ENCODE measurements at regions not wholly inside any gene's neighbourhood (a gene's known extent, or its start where the extent isn't known, plus 50 kb on each side); places are given as distances from the start of the nearest gene placed in this dataset.
A peak's percentile ranks its signal among the peaks of the same experiment; 100 is the strongest.

GRCh38 chr5:90279091-90279490, 130.5 kb downstream of the CETN3 start:
- no peak overlapping the region for H3K18ac ChIP-seq (ENCODE audit: low read length)
- H3K36me3 ChIP-seq (replicated peaks in 1 of 2; ENCODE audit: control insufficient read depth in 2 of 2, insufficient read depth in 2 of 2, low read length in 2 of 2) = no peaks in the 10 kb centered on the region
- H2BK120ac ChIP-seq (ENCODE audit: low read depth, low read length) = no peak overlapping the region
- H3K27ac ChIP-seq (replicated peaks; ENCODE audit: low read length) = no peak overlapping the region
- no peak overlapping the region for H2BK5ac ChIP-seq (ENCODE audit: low read length)
- no peak overlapping the region for H4K91ac ChIP-seq (ENCODE audit: low read depth, low read length, poor library complexity)
- no peaks in the 10 kb centered on the region for H3K79me1 ChIP-seq (ENCODE audit: low read depth, low read length)
- H3K4me3 ChIP-seq (ENCODE audit: low read length in 2 of 2) = no peak overlapping the region
- H3K14ac ChIP-seq (ENCODE audit: low read length) = no peak overlapping the region
- no CpG with 5 or more reads among the region's 3 CpGs for WGBS, 2 donors (ENCODE audit: extremely low coverage in 2 of 2, insufficient read length in 2 of 2, insufficient replicate concordance in 1 of 2)
- no peak overlapping the region for H3K4ac ChIP-seq (ENCODE audit: low read length)
- no peak overlapping the region for H2BK15ac ChIP-seq (ENCODE audit: low read length)
- no peak overlapping the region for H2AK5ac ChIP-seq (ENCODE audit: low read depth, low read length)
- H4K8ac ChIP-seq (ENCODE audit: low read depth, low read length) = no peak overlapping the region
- no peak overlapping the region for H3K4me2 ChIP-seq (ENCODE audit: insufficient read depth, low read length, poor library complexity, severe bottlenecking)
- no peak overlapping the region for H2BK12ac ChIP-seq (ENCODE audit: low read length)
- no peaks in the 10 kb centered on the region for H3K27me3 ChIP-seq (ENCODE audit: control insufficient read depth in 3 of 3, insufficient read depth in 3 of 3, low read depth in 1 of 3, low read length in 3 of 3)
- H3K23ac ChIP-seq (ENCODE audit: low read depth, low read length, poor library complexity) = no peak overlapping the region
- no peaks in the 10 kb centered on the region for H3K9me3 ChIP-seq (replicated peaks in 1 of 2; ENCODE audit: control insufficient read depth in 2 of 2, insufficient read depth in 1 of 2, low read depth in 1 of 2, low read length in 2 of 2)
- no peak overlapping the region for H2AFZ ChIP-seq (ENCODE audit: low read length)
- H3K4me1 ChIP-seq (ENCODE audit: control insufficient read depth in 2 of 2, insufficient read depth in 1 of 2, low read depth in 1 of 2, low read length in 2 of 2) = no peaks in the 10 kb centered on the region
- no peak for DNase-seq (ENCODE audit: low spot score)
- no peak overlapping the region for H3K9ac ChIP-seq (ENCODE audit: low read depth, low read length, poor library complexity)

GRCh38 chr5:90274216-90274615, 135.3 kb downstream of the CETN3 start:
- H2BK5ac ChIP-seq (ENCODE audit: low read length) = no peak overlapping the region
- H2BK15ac ChIP-seq (ENCODE audit: low read length) = no peak overlapping the region
- H3K4me1 ChIP-seq (ENCODE audit: control insufficient read depth in 2 of 2, insufficient read depth in 1 of 2, low read depth in 1 of 2, low read length in 2 of 2) = no peaks in the 10 kb centered on the region
- no peak overlapping the region for H3K18ac ChIP-seq (ENCODE audit: low read length)
- H3K4ac ChIP-seq (ENCODE audit: low read length) = no peak overlapping the region
- no peak overlapping the region for H2AFZ ChIP-seq (ENCODE audit: low read length)
- H2AK5ac ChIP-seq (ENCODE audit: low read depth, low read length) = no peak overlapping the region
- H3K23ac ChIP-seq (ENCODE audit: low read depth, low read length, poor library complexity) = no peak overlapping the region
- no peaks in the 10 kb centered on the region for H3K79me1 ChIP-seq (ENCODE audit: low read depth, low read length)
- no peak overlapping the region for H4K8ac ChIP-seq (ENCODE audit: low read depth, low read length)
- no peak overlapping the region for H3K4me2 ChIP-seq (ENCODE audit: insufficient read depth, low read length, poor library complexity, severe bottlenecking)
- H3K4me3 ChIP-seq (ENCODE audit: low read length in 2 of 2) = no peak overlapping the region
- H3K9ac ChIP-seq (ENCODE audit: low read depth, low read length, poor library complexity) = no peak overlapping the region
- no peaks in the 10 kb centered on the region for H3K9me3 ChIP-seq (replicated peaks in 1 of 2; ENCODE audit: control insufficient read depth in 2 of 2, insufficient read depth in 1 of 2, low read depth in 1 of 2, low read length in 2 of 2)
- no peak overlapping the region for H2BK120ac ChIP-seq (ENCODE audit: low read depth, low read length)
- H4K91ac ChIP-seq (ENCODE audit: low read depth, low read length, poor library complexity) = no peak overlapping the region
- no peak for DNase-seq (ENCODE audit: low spot score)
- H3K14ac ChIP-seq (ENCODE audit: low read length) = no peak overlapping the region
- no peaks in the 10 kb centered on the region for H3K27me3 ChIP-seq (ENCODE audit: control insufficient read depth in 3 of 3, insufficient read depth in 3 of 3, low read depth in 1 of 3, low read length in 3 of 3)
- H3K36me3 ChIP-seq (replicated peaks in 1 of 2; ENCODE audit: control insufficient read depth in 2 of 2, insufficient read depth in 2 of 2, low read length in 2 of 2) = no peaks in the 10 kb centered on the region
- no peak overlapping the region for H2BK12ac ChIP-seq (ENCODE audit: low read length)
- no peak overlapping the region for H3K27ac ChIP-seq (replicated peaks; ENCODE audit: low read length)
- WGBS, 2 donors (ENCODE audit: extremely low coverage in 2 of 2, insufficient read length in 2 of 2, insufficient replicate concordance in 1 of 2) = no CpG with 5 or more reads among the region's 2 CpGs

GRCh38 chr5:90267646-90268045, 141.9 kb downstream of the CETN3 start:
- no peak overlapping the region for H2BK120ac ChIP-seq (ENCODE audit: low read depth, low read length)
- H3K9ac ChIP-seq (ENCODE audit: low read depth, low read length, poor library complexity) = no peak overlapping the region
- WGBS, 2 donors (ENCODE audit: extremely low coverage in 2 of 2, insufficient read length in 2 of 2, insufficient replicate concordance in 1 of 2) = no CpG with 5 or more reads among the region's 8 CpGs
- no peaks in the 10 kb centered on the region for H3K9me3 ChIP-seq (replicated peaks in 1 of 2; ENCODE audit: control insufficient read depth in 2 of 2, insufficient read depth in 1 of 2, low read depth in 1 of 2, low read length in 2 of 2)
- no peak overlapping the region for H3K4me2 ChIP-seq (ENCODE audit: insufficient read depth, low read length, poor library complexity, severe bottlenecking)
- DNase-seq (ENCODE audit: low spot score) = no peak
- peaks cover 4% of the 10 kb centered on the region in 2 donors for H3K4me1 ChIP-seq (ENCODE audit: control insufficient read depth in 2 of 2, insufficient read depth in 1 of 2, low read depth in 1 of 2, low read length in 2 of 2)
- no peak overlapping the region for H4K91ac ChIP-seq (ENCODE audit: low read depth, low read length, poor library complexity)
- no peak overlapping the region for H3K27ac ChIP-seq (replicated peaks; ENCODE audit: low read length)
- H2BK5ac ChIP-seq (ENCODE audit: low read length) = no peak overlapping the region
- H3K23ac ChIP-seq (ENCODE audit: low read depth, low read length, poor library complexity) = no peak overlapping the region
- no peak overlapping the region for H2BK12ac ChIP-seq (ENCODE audit: low read length)
- H3K36me3 ChIP-seq (replicated peaks in 1 of 2; ENCODE audit: control insufficient read depth in 2 of 2, insufficient read depth in 2 of 2, low read length in 2 of 2) = no peaks in the 10 kb centered on the region
- no peak overlapping the region for H4K8ac ChIP-seq (ENCODE audit: low read depth, low read length)
- H3K4me3 ChIP-seq (ENCODE audit: low read length in 2 of 2) = no peak overlapping the region
- no peak overlapping the region for H2AK5ac ChIP-seq (ENCODE audit: low read depth, low read length)
- H3K18ac ChIP-seq (ENCODE audit: low read length) = no peak overlapping the region
- H3K27me3 ChIP-seq (ENCODE audit: control insufficient read depth in 3 of 3, insufficient read depth in 3 of 3, low read depth in 1 of 3, low read length in 3 of 3) = no peaks in the 10 kb centered on the region
- no peak overlapping the region for H2BK15ac ChIP-seq (ENCODE audit: low read length)
- no peaks in the 10 kb centered on the region for H3K79me1 ChIP-seq (ENCODE audit: low read depth, low read length)
- no peak overlapping the region for H2AFZ ChIP-seq (ENCODE audit: low read length)
- no peak overlapping the region for H3K4ac ChIP-seq (ENCODE audit: low read length)
- no peak overlapping the region for H3K14ac ChIP-seq (ENCODE audit: low read length)

- H2AK5ac ChIP-seq (ENCODE audit: low read depth, low read length) = no peak overlapping the region
- no peak overlapping the region for H2BK15ac ChIP-seq (ENCODE audit: low read length)
- H3K18ac ChIP-seq (ENCODE audit: low read length) = no peak overlapping the region
- no peak overlapping the region for H3K4me2 ChIP-seq (ENCODE audit: insufficient read depth, low read length, poor library complexity, severe bottlenecking)
- H3K27me3 ChIP-seq (ENCODE audit: control insufficient read depth in 3 of 3, insufficient read depth in 3 of 3, low read depth in 1 of 3, low read length in 3 of 3) = no peaks in the 10 kb centered on the region
- H3K27ac ChIP-seq (replicated peaks; ENCODE audit: low read length) = no peak overlapping the region
- no peaks in the 10 kb centered on the region for H3K79me1 ChIP-seq (ENCODE audit: low read depth, low read length)
- DNase-seq (ENCODE audit: low spot score) = no peak
- peak overlapping the region; percentile 18 for H2AFZ ChIP-seq (ENCODE audit: low read length)
- WGBS, 2 donors (ENCODE audit: extremely low coverage in 2 of 2, insufficient read length in 2 of 2, insufficient replicate concordance in 1 of 2) = no CpG with 5 or more reads among the region's 1 CpG
- no peak overlapping the region for H4K8ac ChIP-seq (ENCODE audit: low read depth, low read length)
- no peaks in the 10 kb centered on the region for H3K36me3 ChIP-seq (replicated peaks in 1 of 2; ENCODE audit: control insufficient read depth in 2 of 2, insufficient read depth in 2 of 2, low read length in 2 of 2)
- peaks cover 4% of the 10 kb centered on the region in 2 donors for H3K4me1 ChIP-seq (ENCODE audit: control insufficient read depth in 2 of 2, insufficient read depth in 1 of 2, low read depth in 1 of 2, low read length in 2 of 2)
- H3K14ac ChIP-seq (ENCODE audit: low read length) = no peak overlapping the region
- no peak overlapping the region for H3K4ac ChIP-seq (ENCODE audit: low read length)
- no peak overlapping the region for H2BK5ac ChIP-seq (ENCODE audit: low read length)
- H3K9me3 ChIP-seq (replicated peaks in 1 of 2; ENCODE audit: control insufficient read depth in 2 of 2, insufficient read depth in 1 of 2, low read depth in 1 of 2, low read length in 2 of 2) = no peaks in the 10 kb centered on the region
- H3K4me3 ChIP-seq (ENCODE audit: low read length in 2 of 2) = no peak overlapping the region
- no peak overlapping the region for H2BK12ac ChIP-seq (ENCODE audit: low read length)
- no peak overlapping the region for H4K91ac ChIP-seq (ENCODE audit: low read depth, low read length, poor library complexity)
- no peak overlapping the region for H3K9ac ChIP-seq (ENCODE audit: low read depth, low read length, poor library complexity)
- H2BK120ac ChIP-seq (ENCODE audit: low read depth, low read length) = no peak overlapping the region
- H3K23ac ChIP-seq (ENCODE audit: low read depth, low read length, poor library complexity) = no peak overlapping the region
Observed at GRCh38 chr5:90265545-90265857, 144.1 kb downstream of the CETN3 start.

All from neuronal stem cell (in vitro differentiated cells).